Ishikawa (cell line): ENCODE measurements at regions not wholly inside any gene's neighbourhood (a gene's known extent, or its start where the extent isn't known, plus 50 kb on each side); places are given as distances from the start of the nearest gene placed in this dataset.

Experiments
- CEBPB ChIP-seq: IDR thresholded peaks from 2 replicates; pipeline ENCODE4 v1.6.1; 2012
- CREB1 ChIP-seq: IDR thresholded peaks from 2 replicates; pipeline ENCODE4 v1.6.1; 2012; ENCODE audit warnings: low read depth
- EGR1 ChIP-seq: IDR thresholded peaks from 2 replicates; pipeline ENCODE4 v1.6.1; 2012
- EP300 ChIP-seq: IDR thresholded peaks from 2 replicates; pipeline ENCODE4 v1.6.1; 2012; ENCODE audit warnings: borderline replicate concordance
- FOXM1 ChIP-seq: IDR thresholded peaks from 2 replicates; pipeline ENCODE4 v1.6.1; 2012; ENCODE audit warnings: low read depth, borderline replicate concordance
- MAX ChIP-seq: IDR thresholded peaks from 2 replicates; pipeline ENCODE4 v1.6.1; 2012
- NFIC ChIP-seq: IDR thresholded peaks from 2 replicates; pipeline ENCODE4 v1.6.1; 2012
- RAD21 ChIP-seq: IDR thresholded peaks from 2 replicates; pipeline ENCODE4 v1.6.1; 2012; ENCODE audit warnings: low read depth
- REST ChIP-seq: IDR thresholded peaks from 2 replicates; pipeline ENCODE4 v1.6.1; 2012; ENCODE audit warnings: low read depth, mild to moderate bottlenecking
- TAF1 ChIP-seq: IDR thresholded peaks from 2 replicates; pipeline ENCODE4 v1.6.1; 2012; ENCODE audit warnings: low read depth, mild to moderate bottlenecking
- TCF12 ChIP-seq: IDR thresholded peaks from 2 replicates; pipeline ENCODE4 v1.6.1; 2012; ENCODE audit warnings: low read depth
- TEAD4 ChIP-seq: IDR thresholded peaks from 2 replicates; pipeline ENCODE4 v1.6.1; 2012
- USF1 ChIP-seq: IDR thresholded peaks from 2 replicates; pipeline ENCODE4 v1.6.1; 2012
- YY1 ChIP-seq: IDR thresholded peaks from 2 replicates; pipeline ENCODE4 v1.6.1; 2012; ENCODE audit warnings: low read depth
- ZBTB7A ChIP-seq: IDR thresholded peaks from 2 replicates; pipeline ENCODE4 v1.6.1; 2012; ENCODE audit warnings: low read depth

GRCh38 chr4:189445613-189446012 is 495.1 kb upstream of the FRG1 start:
- no peak for TF ChIP-seq CREB1
- no peak for TF ChIP-seq YY1
- no peak for TF ChIP-seq EP300
- TF ChIP-seq TAF1 = no peak
- no peak for TF ChIP-seq TCF12
- no peak for TF ChIP-seq EGR1
- no peak for TF ChIP-seq MAX
- TF ChIP-seq ZBTB7A = no peak

GRCh38 chr4:189463734-189464133 is 476.9 kb upstream of the FRG1 start:
- TF ChIP-seq MAX (no peak), CEBPB (no peak), ZBTB7A (no peak), USF1 (no peak), TCF12 (no peak), TEAD4 (no peak), YY1 (no peak), TAF1 (no peak), EP300 (no peak), EGR1 (no peak)

- TF ChIP-seq FOXM1 = no peak
- no peak for TF ChIP-seq RAD21
- TF ChIP-seq CEBPB = no peak
- no peak for TF ChIP-seq MAX
- TF ChIP-seq TEAD4 = no peak
- TF ChIP-seq REST = no peak
- TF ChIP-seq NFIC = no peak
- no peak for TF ChIP-seq EGR1
- TF ChIP-seq YY1 = no peak
- no peak for TF ChIP-seq TCF12
- no peak for TF ChIP-seq CREB1
- TF ChIP-seq EP300 = no peak
- no peak for TF ChIP-seq USF1
- TF ChIP-seq TAF1 = no peak
- TF ChIP-seq ZBTB7A = no peak
Observed at GRCh38 chr4:189494407-189494806, 446.3 kb upstream of the FRG1 start.

- TF ChIP-seq CREB1 (no peak), EGR1 (no peak), TAF1 (no peak), REST (no peak), USF1 (no peak), CEBPB (no peak), EP300 (no peak), ZBTB7A (no peak), TEAD4 (no peak), MAX (no peak), NFIC (no peak), FOXM1 (no peak), YY1 (no peak), TCF12 (no peak), RAD21 (no peak)
Observed at GRCh38 chr4:189497516-189497915, 443.2 kb upstream of the FRG1 start.

GRCh38 chr4:189497996-189498395 is 442.7 kb upstream of the FRG1 start:
- TF ChIP-seq EGR1 = no peak
- no peak for TF ChIP-seq ZBTB7A
- TF ChIP-seq RAD21 = no peak
- TF ChIP-seq TAF1 = no peak
- TF ChIP-seq CEBPB = no peak
- no peak for TF ChIP-seq TCF12
- TF ChIP-seq USF1 = no peak
- TF ChIP-seq EP300 = no peak
- TF ChIP-seq YY1 = no peak
- TF ChIP-seq FOXM1 = no peak
